ENCODE measurements at regions not wholly inside any gene's neighbourhood (a gene's known extent, or its start where the extent isn't known, plus 50 kb on each side); places are given as distances from the start of the nearest gene placed in this dataset.

GRCh38 chr5:142507531-142508372 is 178.1 kb downstream of the FGF1 start:
- DNase-seq, result no peak

- DNase-seq, result no peak
Measured at GRCh38 chr5:142506756-142507155, 179.1 kb downstream of the FGF1 start.

GRCh38 chr5:142506046-142506445 is 179.8 kb downstream of the FGF1 start:
- DNase-seq, result no peak

GRCh38 chr5:142501890-142502289 is 177.1 kb upstream of the SPRY4 start:
- DNase-seq, result no peak

GRCh38 chr5:142500227-142500905 is 175.5 kb upstream of the SPRY4 start:
- no peak for DNase-seq

GRCh38 chr5:142499591-142500226 is 174.9 kb upstream of the SPRY4 start:
- DNase-seq, result peak; percentile 55

DNA sequence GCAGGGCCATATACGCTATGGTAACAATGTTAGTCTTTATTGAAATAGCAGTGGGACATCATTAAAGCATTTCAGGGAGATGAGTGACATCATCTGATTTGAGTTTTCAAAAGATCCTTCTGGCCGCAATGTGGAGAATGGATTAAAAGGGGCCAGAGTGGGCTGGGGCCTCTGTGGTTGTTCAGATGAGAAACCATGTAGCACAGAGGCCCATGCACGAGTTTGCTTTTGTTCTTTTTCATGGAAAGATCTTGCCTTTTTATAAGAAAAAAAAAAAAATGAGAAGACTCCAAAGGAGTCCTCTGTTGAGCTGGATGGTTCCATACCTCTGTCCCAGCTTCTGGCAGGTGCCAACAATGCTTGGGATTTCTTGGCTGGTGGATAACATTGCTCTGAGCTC is 173.5 kb upstream of the SPRY4 start:
- no peak for DNase-seq

- no peak for DNase-seq
Measured at GRCh38 chr5:142495531-142495930, 170.7 kb upstream of the SPRY4 start.

- DNase-seq, result no peak
Measured at GRCh38 chr5:142493875-142494518, 169.2 kb upstream of the SPRY4 start.

- no peak for DNase-seq
Measured at GRCh38 chr5:142492781-142493281, 168.0 kb upstream of the SPRY4 start.

- no peak for DNase-seq
Measured at GRCh38 chr5:142491679-142492078, 166.9 kb upstream of the SPRY4 start.

GRCh38 chr5:142491270-142491669 is 166.4 kb upstream of the SPRY4 start:
- no peak for DNase-seq

DNA sequence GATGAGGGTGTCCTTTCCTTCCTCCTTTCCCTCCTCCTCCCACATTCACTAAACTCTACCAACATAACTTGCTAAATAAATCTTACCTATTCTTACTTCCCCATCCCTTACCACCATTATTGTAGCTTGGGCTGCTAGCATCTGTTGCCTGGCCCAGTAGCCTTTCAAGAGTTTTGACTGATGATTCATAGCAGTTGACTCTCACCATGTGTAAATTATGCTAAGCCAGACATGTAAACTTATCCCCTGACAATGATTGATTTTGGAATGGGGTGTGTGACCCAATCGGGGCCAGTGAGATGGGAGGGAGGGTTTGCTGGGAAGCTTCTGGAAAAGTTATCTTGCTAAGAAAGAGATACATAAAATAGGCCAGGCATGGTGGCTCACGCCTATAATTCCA is 161.8 kb upstream of the SPRY4 start:
- no peak for DNase-seq

DNA sequence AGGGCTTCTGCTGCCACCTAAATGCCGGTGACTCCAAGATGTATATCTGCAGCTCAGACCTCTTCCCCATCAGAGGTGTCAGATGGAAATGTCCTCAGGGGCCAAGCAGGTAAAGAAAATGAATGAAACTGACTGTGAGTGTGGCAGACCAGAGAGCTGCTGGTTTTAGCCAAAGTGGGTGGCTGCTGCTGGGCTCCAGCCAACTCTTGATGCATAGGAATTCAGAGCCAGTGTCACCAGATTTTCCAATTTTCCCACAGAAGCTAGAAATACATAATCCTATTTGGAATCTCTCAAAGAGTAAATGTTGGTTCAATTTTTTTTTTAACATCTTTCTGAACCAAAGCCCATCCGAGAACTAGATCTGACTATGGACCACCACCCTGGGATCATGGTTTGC is 161.2 kb upstream of the SPRY4 start:
- no peak for DNase-seq

DNA sequence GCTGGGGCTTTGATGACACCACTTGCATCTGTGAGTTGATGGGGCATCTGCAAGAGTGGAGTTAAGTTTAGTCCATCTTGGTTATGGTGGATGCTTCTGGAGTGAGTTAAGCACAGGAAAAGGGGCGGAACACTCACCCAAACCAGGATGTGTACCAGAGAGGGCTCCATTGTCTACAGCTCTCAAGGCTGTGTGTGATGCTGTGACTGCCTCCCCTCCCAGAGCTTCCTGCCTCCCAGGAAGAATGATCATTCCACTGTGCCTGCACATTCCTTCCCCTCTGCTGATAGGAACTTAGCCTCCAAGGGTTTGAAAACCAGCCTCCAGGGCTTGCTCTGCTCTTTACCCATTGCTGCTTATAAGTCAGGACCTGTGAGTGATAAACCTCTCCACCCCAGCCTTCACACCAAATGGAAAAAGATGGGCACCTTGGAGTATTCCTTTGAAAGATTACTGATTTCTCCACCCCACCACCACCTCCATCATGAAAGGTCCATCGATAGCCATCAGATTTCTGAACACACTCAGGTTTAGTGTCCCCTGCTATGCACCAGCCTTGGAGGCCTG is 160.1 kb upstream of the SPRY4 start:
- DNase-seq, result no peak

DNA sequence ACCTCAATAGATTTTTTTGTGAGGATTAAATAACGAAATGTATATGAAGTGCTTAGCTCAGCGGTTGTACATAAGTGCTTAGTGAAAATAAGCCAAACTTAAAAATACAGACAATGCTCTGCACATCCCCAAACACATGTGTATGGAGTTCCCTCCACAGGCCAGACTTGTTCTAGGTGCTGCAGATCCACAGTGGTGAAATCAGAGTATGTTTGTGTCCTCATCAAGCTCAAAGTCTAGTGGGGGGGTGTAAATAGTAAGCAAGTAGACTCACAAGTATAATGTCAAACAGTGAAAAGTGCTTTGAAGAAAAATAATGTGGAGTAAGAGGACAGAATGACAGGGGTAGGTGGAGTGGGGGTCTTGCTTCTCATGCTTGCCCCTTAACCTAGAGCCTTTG is 157.4 kb upstream of the SPRY4 start:
- no peak for DNase-seq

- DNase-seq, result no peak
Measured at GRCh38 chr5:142481410-142481809, 156.6 kb upstream of the SPRY4 start.

DNA sequence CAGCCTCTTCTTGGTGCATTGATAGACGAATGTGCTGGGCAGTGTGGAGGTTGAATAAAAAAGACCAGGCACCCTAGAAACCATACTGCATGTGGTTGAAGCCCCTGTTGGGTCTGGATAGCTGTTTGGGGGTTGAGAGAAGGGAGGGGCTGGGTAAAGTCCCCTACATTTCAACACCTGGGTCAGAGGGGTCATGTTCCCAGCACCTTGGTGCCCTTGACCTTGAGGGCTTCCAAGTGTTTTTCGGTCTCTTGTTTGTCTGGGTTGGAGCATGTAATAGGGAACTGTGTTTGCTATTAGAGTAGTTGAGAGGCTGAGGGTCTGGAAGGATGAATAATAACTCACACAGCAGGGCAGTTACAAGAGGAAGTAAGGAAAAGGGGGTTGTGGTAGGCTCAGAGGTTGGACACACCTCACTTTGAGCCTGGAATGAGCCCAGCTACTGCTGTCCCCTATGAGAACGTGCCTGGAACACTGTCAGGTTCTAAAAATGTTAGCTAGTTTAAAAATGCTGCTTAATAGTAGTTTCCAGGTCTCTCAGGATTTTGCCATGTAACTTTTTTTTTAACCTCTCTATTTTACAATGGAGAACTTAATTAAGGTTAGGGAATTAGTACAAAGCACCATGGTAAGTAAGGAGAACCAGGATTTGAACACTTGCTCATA is 155.2 kb upstream of the SPRY4 start:
- no peak for DNase-seq

DNA sequence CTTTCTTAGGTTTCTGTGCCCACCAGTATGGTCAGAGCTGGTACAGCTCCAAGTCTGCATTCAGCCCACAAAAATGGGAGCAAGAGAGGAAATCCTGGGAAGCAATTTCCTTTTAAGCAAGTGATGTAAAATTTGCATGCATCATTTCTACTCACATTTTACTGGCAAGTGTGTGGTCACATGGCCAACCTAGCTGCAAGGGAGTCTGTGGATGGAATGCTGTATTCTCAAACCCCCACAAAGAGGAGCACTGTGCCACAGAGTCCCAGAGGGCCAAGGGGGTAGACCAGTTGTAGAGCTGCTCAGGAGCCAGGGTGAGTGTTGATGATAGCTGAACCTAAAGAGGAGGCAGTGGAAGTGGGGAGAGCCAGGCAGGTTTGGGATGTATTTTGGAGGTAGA is 154.3 kb upstream of the SPRY4 start:
- DNase-seq, result no peak

DNA sequence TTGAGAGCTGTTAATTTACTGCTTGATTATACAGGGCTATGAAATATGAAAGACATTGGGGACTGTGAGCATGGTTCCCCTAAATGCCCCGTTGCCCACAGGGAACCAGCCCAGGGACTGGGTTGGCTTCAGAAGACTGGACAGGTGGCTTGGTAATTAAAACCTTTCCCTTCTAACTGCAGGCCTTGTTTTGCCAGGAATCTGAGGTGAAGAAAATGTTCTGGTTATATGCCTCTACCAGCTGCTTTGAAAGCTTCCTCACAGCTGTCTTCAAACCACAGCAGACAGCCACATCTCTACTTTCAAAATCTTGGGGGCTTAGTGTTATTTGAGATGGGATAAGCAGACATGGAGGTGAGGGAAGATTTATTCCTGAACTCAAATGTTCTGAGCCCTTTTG is 153.3 kb upstream of the SPRY4 start:
- DNase-seq, result no peak

- no peak for DNase-seq
Measured at GRCh38 chr5:142475102-142475513, 150.3 kb upstream of the SPRY4 start.

GRCh38 chr5:142474431-142475094 is 149.7 kb upstream of the SPRY4 start:
- no peak for DNase-seq
